Hepatocyte (in vitro differentiated cells): ENCODE measurements at regions not wholly inside any gene's neighbourhood (a gene's known extent, or its start where the extent isn't known, plus 50 kb on each side); places are given as distances from the start of the nearest gene placed in this dataset.

ENCODE experiments used
- EZH2 ChIP-seq: fragments of 200-600 bp; sonication (generic); IDR thresholded peaks from 2 replicates; pipeline ENCODE4 v1.6.1; 2016; ENCODE audit warnings: antibody characterized with exemption, mild to moderate bottlenecking, borderline replicate concordance
- EZH2phosphoT487 ChIP-seq: fragments of 200-600 bp; sonication (generic); IDR thresholded peaks from one replicate; pipeline ENCODE4 v1.6.1; 2018; ENCODE audit warnings: antibody characterized with exemption, mild to moderate bottlenecking, low read depth, moderate library complexity; ENCODE audit not compliant: unreplicated experiment, severe bottlenecking
- TF ChIP-seq, protein P1 (sequence below): fragments of 200-600 bp; sonication (generic); IDR thresholded peaks from 2 replicates; pipeline ENCODE4 v1.5.1; 2016; ENCODE audit warnings: antibody characterized with exemption, mild to moderate bottlenecking; ENCODE audit not compliant: poor library complexity

DNA sequence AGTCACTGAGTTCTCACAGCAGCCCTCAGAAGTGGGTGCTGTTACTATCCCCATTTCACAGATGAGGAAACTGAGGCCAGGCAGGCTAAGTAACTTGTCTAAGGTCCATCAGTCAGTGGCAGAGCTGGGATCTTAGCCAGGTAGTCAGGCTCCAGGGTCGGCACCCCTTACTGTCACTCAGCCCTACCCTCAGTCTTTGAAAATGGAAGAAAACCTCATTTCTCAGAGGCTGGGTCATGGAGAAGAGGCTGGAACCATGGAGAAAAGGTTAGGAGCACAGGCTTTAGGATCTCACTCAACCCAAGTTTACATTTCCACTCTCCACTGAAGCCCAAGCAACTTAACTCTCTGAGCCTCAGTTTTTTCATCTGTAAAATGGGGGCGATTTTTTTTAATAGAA, 116.2 kb upstream of the SIRPG start:
- TF ChIP-seq EZH2phosphoT487 (no peak), EZH2 (no peak)
- TF ChIP-seq, protein P1, sequence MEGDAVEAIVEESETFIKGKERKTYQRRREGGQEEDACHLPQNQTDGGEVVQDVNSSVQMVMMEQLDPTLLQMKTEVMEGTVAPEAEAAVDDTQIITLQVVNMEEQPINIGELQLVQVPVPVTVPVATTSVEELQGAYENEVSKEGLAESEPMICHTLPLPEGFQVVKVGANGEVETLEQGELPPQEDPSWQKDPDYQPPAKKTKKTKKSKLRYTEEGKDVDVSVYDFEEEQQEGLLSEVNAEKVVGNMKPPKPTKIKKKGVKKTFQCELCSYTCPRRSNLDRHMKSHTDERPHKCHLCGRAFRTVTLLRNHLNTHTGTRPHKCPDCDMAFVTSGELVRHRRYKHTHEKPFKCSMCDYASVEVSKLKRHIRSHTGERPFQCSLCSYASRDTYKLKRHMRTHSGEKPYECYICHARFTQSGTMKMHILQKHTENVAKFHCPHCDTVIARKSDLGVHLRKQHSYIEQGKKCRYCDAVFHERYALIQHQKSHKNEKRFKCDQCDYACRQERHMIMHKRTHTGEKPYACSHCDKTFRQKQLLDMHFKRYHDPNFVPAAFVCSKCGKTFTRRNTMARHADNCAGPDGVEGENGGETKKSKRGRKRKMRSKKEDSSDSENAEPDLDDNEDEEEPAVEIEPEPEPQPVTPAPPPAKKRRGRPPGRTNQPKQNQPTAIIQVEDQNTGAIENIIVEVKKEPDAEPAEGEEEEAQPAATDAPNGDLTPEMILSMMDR = no peak
